ENCODE measurements at regions not wholly inside any gene's neighbourhood (a gene's known extent, or its start where the extent isn't known, plus 50 kb on each side); places are given as distances from the start of the nearest gene placed in this dataset.

- DNase-seq (ENCODE audit: low spot score) (no peak), FAIRE-seq (no peak)
These were observed 947.0 kb upstream of the CDH2 start for GRCh38 chr18:29123706-29124530.

- DNase-seq (ENCODE audit: low spot score) (no peak), FAIRE-seq (no peak)
These were observed 927.7 kb upstream of the CDH2 start for GRCh38 chr18:29104671-29105070.

GRCh38 chr18:29104227-29104626 lies 927.3 kb upstream of the CDH2 start:
- DNase-seq (ENCODE audit: low spot score) (no peak), FAIRE-seq (no peak)

GRCh38 chr18:29096079-29096770 lies 919.3 kb upstream of the CDH2 start:
- no peak for DNase-seq (ENCODE audit: low spot score)
- no peak for FAIRE-seq

- DNase-seq (ENCODE audit: low spot score) = no peak
- no peak for FAIRE-seq
These were observed 910.8 kb upstream of the CDH2 start for GRCh38 chr18:29087616-29088246.

- no peak for DNase-seq (ENCODE audit: low spot score)
- FAIRE-seq = no peak
These were observed 907.2 kb upstream of the CDH2 start for GRCh38 chr18:29084120-29084519.

- no peak for FAIRE-seq
- DNase-seq (ENCODE audit: low spot score) = no peak
These were observed 906.6 kb upstream of the CDH2 start for GRCh38 chr18:29083545-29083944.

- no peak for DNase-seq (ENCODE audit: low spot score)
- FAIRE-seq = no peak
These were observed 904.0 kb upstream of the CDH2 start for GRCh38 chr18:29080946-29081345.

GRCh38 chr18:29078273-29078672 lies 901.3 kb upstream of the CDH2 start:
- DNase-seq (ENCODE audit: low spot score) = no peak
- no peak for FAIRE-seq

GRCh38 chr18:29077344-29077743 lies 900.4 kb upstream of the CDH2 start:
- no peak for DNase-seq (ENCODE audit: low spot score)
- no peak for FAIRE-seq

GRCh38 chr18:29076645-29077044 lies 899.7 kb upstream of the CDH2 start:
- FAIRE-seq = no peak
- DNase-seq (ENCODE audit: low spot score) = no peak

- no peak for FAIRE-seq
These were observed 897.2 kb upstream of the CDH2 start for GRCh38 chr18:29074147-29074546.

GRCh38 chr18:29071869-29072268 lies 894.9 kb upstream of the CDH2 start:
- DNase-seq (ENCODE audit: low spot score) = no peak
- FAIRE-seq = no peak

More at GRCh38 chr18:29074147-29074546, 897.2 kb upstream of the CDH2 start:
- no peak for DNase-seq (ENCODE audit: low spot score)

GRCh38 chr18:29063346-29063745 lies 886.4 kb upstream of the CDH2 start:
- no peak for FAIRE-seq
- DNase-seq (ENCODE audit: low spot score) = no peak

- no peak for FAIRE-seq
These were observed 886.0 kb upstream of the CDH2 start for GRCh38 chr18:29062921-29063320.

GRCh38 chr18:29060349-29060748 lies 883.4 kb upstream of the CDH2 start:
- no peak for FAIRE-seq

More at GRCh38 chr18:29062921-29063320, 886.0 kb upstream of the CDH2 start:
- DNase-seq (ENCODE audit: low spot score) = no peak

GRCh38 chr18:29057703-29058102 lies 880.8 kb upstream of the CDH2 start:
- FAIRE-seq (no peak), DNase-seq (ENCODE audit: low spot score) (no peak)

More at GRCh38 chr18:29060349-29060748, 883.4 kb upstream of the CDH2 start:
- no peak for DNase-seq (ENCODE audit: low spot score)

GRCh38 chr18:29056800-29057199 lies 879.9 kb upstream of the CDH2 start:
- DNase-seq (ENCODE audit: low spot score) = no peak
- FAIRE-seq = no peak

GRCh38 chr18:29041976-29042375 lies 865.0 kb upstream of the CDH2 start:
- no peak for FAIRE-seq
- DNase-seq (ENCODE audit: low spot score) = no peak

GRCh38 chr18:29034113-29034856 lies 857.4 kb upstream of the CDH2 start:
- no peak for DNase-seq (ENCODE audit: low spot score)
- no peak for FAIRE-seq

GRCh38 chr18:29028560-29028959 lies 851.6 kb upstream of the CDH2 start:
- DNase-seq (ENCODE audit: low spot score) (no peak), FAIRE-seq (no peak)

- DNase-seq (ENCODE audit: low spot score) = no peak
These were observed 842.0 kb upstream of the CDH2 start for GRCh38 chr18:29018976-29019375.

More at GRCh38 chr18:29018976-29019375, 842.0 kb upstream of the CDH2 start:
- FAIRE-seq = no peak

All from urothelium cell line (cell line).